ENCODE measurements at regions not wholly inside any gene's neighbourhood (a gene's known extent, or its start where the extent isn't known, plus 50 kb on each side); places are given as distances from the start of the nearest gene placed in this dataset.

DNA sequence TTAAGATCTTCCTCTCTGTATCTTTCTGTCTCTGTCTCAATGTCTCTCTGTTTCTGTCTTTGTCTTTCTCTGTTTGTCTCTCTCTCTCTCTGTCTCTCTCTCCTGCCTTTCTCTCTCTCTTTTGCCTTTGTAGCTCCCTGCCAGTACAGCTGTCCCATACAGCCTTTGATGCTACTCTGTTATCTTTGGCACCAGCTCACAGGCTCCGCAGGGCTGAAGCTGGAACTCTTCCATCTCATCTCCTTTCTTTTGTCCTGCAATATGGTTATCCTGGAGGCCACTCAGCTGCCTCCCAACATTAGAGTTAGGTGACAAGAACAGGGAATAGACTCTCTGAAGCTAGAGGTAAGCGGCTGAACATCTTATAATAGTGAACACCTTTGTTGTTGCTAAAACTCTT is 354.3 kb upstream of the NEGR1 start:
- Histone ChIP-seq H4K20me1 (ENCODE audit: insufficient read depth, low read length) (no peaks in the 10 kb centered on the region), H3K9me3 (replicated peaks; ENCODE audit: insufficient read depth, low read length) (no peaks in the 10 kb centered on the region), H2AFZ (ENCODE audit: low read length) (no peak overlapping the region), H3K4me1 (ENCODE audit: low read length) (no peaks in the 10 kb centered on the region), H3K9ac (ENCODE audit: low read length) (no peak overlapping the region), H3K9me2 (replicated peaks; ENCODE audit: insufficient read depth, low read length) (no peaks in the 10 kb centered on the region), H3K4me3 (ENCODE audit: low read length) (no peak overlapping the region), H3K27ac (ENCODE audit: low read length) (no peak overlapping the region), H3K27me3 (replicated peaks; ENCODE audit: insufficient read depth, low read length) (no peaks in the 10 kb centered on the region), H3K79me2 (ENCODE audit: low read length) (no peaks in the 10 kb centered on the region), H3F3A (ENCODE audit: insufficient read depth, low read length) (no peaks in the 10 kb centered on the region), H3K36me3 (replicated peaks; ENCODE audit: insufficient read depth, low read length) (no peaks in the 10 kb centered on the region), H3K4me2 (ENCODE audit: low read depth, low read length) (no peak overlapping the region)
- TF ChIP-seq, protein P1, sequence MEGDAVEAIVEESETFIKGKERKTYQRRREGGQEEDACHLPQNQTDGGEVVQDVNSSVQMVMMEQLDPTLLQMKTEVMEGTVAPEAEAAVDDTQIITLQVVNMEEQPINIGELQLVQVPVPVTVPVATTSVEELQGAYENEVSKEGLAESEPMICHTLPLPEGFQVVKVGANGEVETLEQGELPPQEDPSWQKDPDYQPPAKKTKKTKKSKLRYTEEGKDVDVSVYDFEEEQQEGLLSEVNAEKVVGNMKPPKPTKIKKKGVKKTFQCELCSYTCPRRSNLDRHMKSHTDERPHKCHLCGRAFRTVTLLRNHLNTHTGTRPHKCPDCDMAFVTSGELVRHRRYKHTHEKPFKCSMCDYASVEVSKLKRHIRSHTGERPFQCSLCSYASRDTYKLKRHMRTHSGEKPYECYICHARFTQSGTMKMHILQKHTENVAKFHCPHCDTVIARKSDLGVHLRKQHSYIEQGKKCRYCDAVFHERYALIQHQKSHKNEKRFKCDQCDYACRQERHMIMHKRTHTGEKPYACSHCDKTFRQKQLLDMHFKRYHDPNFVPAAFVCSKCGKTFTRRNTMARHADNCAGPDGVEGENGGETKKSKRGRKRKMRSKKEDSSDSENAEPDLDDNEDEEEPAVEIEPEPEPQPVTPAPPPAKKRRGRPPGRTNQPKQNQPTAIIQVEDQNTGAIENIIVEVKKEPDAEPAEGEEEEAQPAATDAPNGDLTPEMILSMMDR (IDR thresholded peaks at IDR 0.05; ENCODE audit: low read length), result no peak
- no peak for TF ChIP-seq EZH2phosphoT487 (IDR thresholded peaks at IDR 0.05; ENCODE audit: low read length)
- TF ChIP-seq EZH2 (optimal IDR thresholded peaks at IDR 0.05; ENCODE audit: low read depth, low read length), result no peak
- no peak for DNase-seq

DNA sequence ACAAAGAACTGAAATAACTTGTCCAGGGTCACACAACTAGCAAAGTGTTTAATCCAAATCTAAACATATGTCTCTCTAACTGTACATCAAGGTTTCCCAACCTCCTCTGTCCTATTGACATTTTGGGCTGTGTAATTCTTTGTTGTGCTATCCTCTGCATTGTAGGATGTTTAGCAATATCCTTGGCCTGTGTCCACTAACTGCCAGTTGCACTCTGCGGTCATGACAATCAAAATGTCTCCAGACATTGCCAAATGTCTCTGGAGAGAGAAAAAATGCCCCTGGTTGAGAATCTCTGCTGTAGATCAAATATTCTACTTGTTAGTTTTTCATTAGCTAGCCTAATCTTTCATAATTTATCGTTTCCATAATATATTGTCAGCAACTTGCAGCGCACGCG is 353.4 kb upstream of the NEGR1 start:
- Histone ChIP-seq H3F3A (ENCODE audit: insufficient read depth, low read length) (no peaks in the 10 kb centered on the region), H3K36me3 (replicated peaks; ENCODE audit: insufficient read depth, low read length) (no peaks in the 10 kb centered on the region), H3K9me2 (replicated peaks; ENCODE audit: insufficient read depth, low read length) (no peaks in the 10 kb centered on the region), H3K9me3 (replicated peaks; ENCODE audit: insufficient read depth, low read length) (no peaks in the 10 kb centered on the region), H3K4me2 (ENCODE audit: low read depth, low read length) (no peak overlapping the region), H3K4me1 (ENCODE audit: low read length) (no peaks in the 10 kb centered on the region), H4K20me1 (ENCODE audit: insufficient read depth, low read length) (no peaks in the 10 kb centered on the region), H3K27me3 (replicated peaks; ENCODE audit: insufficient read depth, low read length) (no peaks in the 10 kb centered on the region), H3K4me3 (ENCODE audit: low read length) (no peak overlapping the region), H3K9ac (ENCODE audit: low read length) (no peak overlapping the region), H3K79me2 (ENCODE audit: low read length) (no peaks in the 10 kb centered on the region), H2AFZ (ENCODE audit: low read length) (no peak overlapping the region), H3K27ac (ENCODE audit: low read length) (no peak overlapping the region)
- no peak for DNase-seq
- TF ChIP-seq EZH2 (optimal IDR thresholded peaks at IDR 0.05; ENCODE audit: low read depth, low read length) (no peak), EZH2phosphoT487 (IDR thresholded peaks at IDR 0.05; ENCODE audit: low read length) (no peak)
- TF ChIP-seq, protein P1 (IDR thresholded peaks at IDR 0.05; ENCODE audit: low read length), result no peak

DNA sequence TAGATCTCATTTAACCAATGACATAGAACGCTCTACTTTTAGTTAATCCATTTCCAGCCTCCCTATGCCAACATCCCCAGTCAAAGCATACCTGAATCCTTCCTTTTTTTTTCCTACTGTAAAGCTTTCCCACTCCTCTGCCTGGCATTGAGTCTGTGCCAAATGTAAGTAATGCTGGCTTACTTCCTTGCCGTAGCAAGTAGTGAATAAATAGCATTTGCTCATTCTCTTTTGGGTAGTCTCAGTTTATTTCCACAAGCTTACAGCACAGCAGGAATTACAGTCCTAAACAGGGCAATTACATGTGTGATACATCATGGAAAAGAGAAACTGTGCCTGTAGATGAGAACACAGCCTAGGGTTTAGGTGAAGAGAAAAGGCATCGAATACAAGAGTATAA is 352.6 kb upstream of the NEGR1 start:
- no peak overlapping the region for H3K4me2 ChIP-seq (ENCODE audit: low read depth, low read length)
- H3K9me3 ChIP-seq (replicated peaks; ENCODE audit: insufficient read depth, low read length), result no peaks in the 10 kb centered on the region
- no peaks in the 10 kb centered on the region for H3K4me1 ChIP-seq (ENCODE audit: low read length)
- no peak overlapping the region for H3K27ac ChIP-seq (ENCODE audit: low read length)
- TF ChIP-seq EZH2phosphoT487 (IDR thresholded peaks at IDR 0.05; ENCODE audit: low read length), result no peak
- TF ChIP-seq, protein P1 (IDR thresholded peaks at IDR 0.05; ENCODE audit: low read length), result no peak
- TF ChIP-seq EZH2 (optimal IDR thresholded peaks at IDR 0.05; ENCODE audit: low read depth, low read length), result no peak
- H4K20me1 ChIP-seq (ENCODE audit: insufficient read depth, low read length), result no peaks in the 10 kb centered on the region
- no peaks in the 10 kb centered on the region for H3K36me3 ChIP-seq (replicated peaks; ENCODE audit: insufficient read depth, low read length)
- DNase-seq, result no peak
- no peak overlapping the region for H3K4me3 ChIP-seq (ENCODE audit: low read length)
- no peaks in the 10 kb centered on the region for H3K79me2 ChIP-seq (ENCODE audit: low read length)
- no peak overlapping the region for H3K9ac ChIP-seq (ENCODE audit: low read length)
- H3K27me3 ChIP-seq (replicated peaks; ENCODE audit: insufficient read depth, low read length), result no peaks in the 10 kb centered on the region
- no peak overlapping the region for H2AFZ ChIP-seq (ENCODE audit: low read length)
- no peaks in the 10 kb centered on the region for H3F3A ChIP-seq (ENCODE audit: insufficient read depth, low read length)
- no peaks in the 10 kb centered on the region for H3K9me2 ChIP-seq (replicated peaks; ENCODE audit: insufficient read depth, low read length)
